Non-pigmented ciliary epithelial cell (primary cell): ENCODE measurements at regions not wholly inside any gene's neighbourhood (a gene's known extent, or its start where the extent isn't known, plus 50 kb on each side); places are given as distances from the start of the nearest gene placed in this dataset.
"Not testable (repeated sequence)": the region's sequence is repeated elsewhere in the genome, so short reads cannot be mapped to it uniquely, and the experiment has no call there.

Experiments used
- DNase-seq: peaks from one replicate; pipeline ENCODE4 v3.0.0-alpha.2; 2010; ENCODE audit warnings: low read depth

DNA sequence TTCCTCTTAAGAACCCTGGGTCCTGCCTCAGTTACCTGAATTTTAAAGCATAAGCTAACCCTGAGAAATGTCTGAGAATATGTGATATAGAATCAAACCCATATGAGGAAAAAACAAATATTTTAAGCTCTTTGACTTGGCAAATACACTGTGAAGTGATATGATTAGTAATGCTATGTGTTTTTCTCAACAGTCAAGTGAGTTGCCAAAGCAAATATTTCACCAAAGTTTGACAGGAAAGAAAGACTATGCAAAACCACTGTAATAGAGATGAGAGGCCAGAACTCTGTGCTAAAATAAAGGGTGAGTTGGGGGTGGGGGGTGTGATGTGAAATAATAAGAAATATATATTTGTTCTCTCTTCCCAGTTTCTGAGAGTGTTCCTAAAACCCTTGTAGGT lies 613.5 kb upstream of the CCDC179 start:
- DNase-seq, result no peak

DNA sequence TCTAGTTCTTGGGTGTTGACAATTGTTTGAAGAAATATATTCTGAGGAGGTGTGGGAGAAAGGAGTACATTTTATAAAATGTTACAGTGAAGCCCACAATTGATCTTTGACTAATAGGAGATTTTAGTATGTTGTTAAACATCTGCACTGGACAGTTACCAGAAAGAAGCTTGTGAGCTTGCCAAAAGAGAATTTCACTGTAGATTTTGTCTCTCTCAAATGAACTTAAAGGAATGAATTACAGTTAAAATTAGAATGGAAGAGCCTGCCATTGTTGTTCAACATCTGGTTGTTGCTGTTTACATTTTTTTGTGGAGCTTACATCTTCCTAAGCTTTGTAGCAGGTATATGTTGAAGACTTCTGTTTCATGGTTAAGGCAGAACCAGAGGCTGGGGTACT lies 620.5 kb upstream of the CCDC179 start:
- DNase-seq, result no peak

DNA sequence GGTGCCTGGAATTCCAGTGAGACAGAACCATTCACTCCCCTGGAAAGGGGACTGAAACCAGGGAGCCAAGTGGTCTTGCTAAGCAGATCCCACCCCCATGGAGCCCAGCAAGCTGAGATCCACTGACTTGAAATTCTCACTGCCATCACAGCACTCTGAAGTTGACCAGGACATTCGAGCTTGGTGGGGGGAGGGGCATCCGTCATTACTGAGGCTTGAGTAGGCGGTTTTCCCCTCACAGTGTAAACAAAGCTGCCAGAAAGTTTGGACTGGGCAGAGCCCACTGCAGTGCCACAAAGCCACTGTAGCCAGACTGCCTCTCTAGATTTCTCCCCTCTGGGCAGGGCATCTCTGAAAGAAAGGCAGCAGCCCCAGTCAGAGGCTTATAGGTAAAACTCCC lies 623.9 kb upstream of the CCDC179 start:
- DNase-seq, result not testable (repeated sequence)

DNA sequence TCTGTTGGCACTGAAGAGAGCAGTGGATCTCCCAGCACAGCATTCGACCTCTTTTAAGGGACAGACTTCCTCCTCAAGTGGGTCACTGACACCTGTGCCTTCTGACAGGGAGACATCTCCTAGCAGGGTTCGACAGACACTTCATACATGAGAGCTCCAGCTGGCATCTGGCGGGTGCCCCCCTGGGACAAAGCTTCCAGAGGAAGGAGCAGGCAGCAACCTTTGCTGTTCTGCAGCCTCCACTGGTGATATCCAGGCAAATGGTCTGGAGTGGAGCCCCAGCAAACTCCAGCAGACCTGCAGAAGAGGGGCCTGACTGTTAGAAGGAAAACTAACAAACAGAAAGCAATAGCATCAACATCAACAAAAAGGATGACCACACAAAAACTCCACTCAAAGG lies 624.3 kb upstream of the CCDC179 start:
- not testable (repeated sequence) for DNase-seq

DNA sequence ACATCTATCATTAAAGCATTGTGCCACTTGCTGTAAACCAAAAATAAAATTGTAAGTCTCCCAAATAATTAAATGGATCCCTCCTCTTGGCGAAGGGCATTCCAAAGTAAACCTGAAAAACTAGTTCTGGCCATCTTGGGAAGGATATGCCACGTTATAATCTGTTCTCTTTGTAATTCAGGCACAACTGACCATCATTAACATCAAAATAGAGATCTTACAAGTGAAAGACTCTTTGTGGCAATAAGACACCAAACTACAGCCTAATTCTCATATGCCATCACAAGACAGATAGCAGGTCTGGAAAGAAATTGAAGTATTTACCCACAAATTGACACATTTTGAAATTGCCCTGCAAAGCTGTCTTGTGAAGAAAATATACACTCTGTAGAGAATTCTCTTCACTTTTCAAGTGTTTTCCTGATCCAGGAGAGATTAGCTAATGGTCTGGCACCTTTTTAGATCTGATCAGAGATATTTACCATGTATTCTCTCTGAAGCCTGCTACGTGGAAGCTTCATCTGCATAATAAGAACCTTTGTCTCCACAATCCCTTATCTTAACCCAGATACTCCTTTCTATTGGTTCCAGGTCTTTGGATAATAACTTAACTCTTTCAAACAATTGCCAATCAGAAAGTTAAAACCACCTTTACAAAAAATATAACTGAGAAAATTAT lies 630.4 kb upstream of the CCDC179 start:
- no peak for DNase-seq

DNA sequence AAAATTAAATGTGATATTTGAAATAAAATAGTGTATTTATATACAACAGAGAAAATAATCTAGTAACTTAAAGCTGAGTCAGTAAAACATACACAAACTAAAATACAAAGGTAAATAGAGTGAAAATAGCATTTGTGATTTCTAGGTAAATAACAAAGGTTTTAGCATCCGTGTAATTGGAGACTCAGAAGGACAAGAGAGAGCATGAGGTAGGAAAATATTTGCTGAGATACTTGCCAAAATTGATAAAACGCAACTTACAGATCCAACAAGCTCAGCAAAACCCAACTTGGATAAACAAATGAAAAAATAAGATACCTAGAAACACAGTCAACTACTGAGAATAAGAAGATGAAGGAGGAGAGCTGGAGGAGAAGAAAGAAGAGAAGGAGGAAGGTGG lies 634.7 kb upstream of the CCDC179 start:
- no peak for DNase-seq

DNA sequence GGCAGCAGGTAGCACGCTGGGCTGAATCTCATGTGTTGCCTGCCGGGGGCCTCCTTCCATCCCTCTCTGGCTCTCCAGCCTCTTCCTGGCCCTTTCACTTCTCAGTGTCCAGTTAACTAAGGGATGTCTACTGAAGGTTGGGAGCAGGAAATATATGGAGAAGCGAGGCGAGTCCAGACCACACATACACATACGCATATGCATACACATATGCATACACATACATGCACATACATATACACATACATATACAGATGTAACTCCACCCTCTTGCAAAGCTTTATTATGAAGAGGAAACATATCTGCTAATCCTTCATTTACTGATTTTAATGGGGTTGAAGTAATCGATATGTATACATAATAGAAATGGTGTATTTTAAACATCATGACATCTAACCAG lies 636.1 kb upstream of the CCDC179 start:
- no peak for DNase-seq

DNA sequence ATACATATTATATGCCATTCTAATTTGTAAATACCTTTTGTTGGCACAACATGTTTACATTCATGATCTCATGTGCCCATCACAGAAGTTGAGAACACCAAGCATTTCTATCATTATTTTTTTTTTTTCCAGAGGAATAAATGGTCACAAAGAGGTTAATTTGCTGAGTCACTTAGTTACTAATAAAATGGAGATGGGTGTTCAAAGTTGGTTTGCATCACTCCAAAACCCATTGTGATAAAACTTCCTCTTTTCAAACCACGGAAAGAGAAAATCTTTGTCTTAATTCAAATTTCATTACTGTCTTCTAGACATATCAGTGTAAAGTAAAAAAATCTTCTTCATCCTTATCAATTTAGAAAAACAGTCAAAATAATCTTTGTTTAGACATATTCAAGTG lies 636.8 kb upstream of the CCDC179 start:
- DNase-seq, result no peak

DNA sequence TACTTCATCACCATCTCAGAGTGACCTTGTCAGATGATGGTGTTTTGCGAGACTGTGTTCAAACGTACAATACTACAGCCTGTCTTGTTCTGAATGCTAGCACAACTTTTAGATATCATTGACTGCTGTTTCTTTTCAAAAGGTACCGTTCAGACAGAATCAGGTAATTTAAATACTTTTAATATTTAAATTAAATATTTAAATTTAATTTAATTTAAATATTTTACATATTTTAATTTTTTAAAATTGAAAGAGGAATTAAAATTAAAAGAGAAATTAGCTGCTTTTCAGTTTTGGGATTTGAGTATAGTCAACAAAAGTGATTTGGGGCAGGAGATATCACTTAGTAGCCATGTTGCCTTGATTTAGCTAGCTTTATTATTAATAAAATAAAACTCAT lies 642.1 kb upstream of the CCDC179 start:
- DNase-seq, result no peak

DNA sequence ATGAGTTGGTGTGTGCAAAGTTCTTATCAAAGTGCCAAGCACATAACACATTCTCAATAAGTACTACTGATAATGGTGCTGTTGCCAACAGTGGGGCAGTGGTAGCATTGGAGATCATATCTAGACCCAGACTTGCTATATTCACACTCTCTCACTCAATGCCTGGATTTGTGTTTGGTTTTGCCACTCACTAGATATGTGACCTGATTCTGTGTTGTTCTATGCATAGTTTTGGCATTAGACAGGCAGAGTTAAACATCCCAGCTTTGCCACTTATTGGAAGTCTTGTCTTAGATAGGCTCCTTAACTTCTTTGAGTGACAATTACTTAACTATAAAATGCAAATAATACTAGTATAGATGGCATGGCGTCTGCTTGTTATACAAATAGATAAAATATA lies 642.6 kb upstream of the CCDC179 start:
- DNase-seq, result peak; percentile 26

DNA sequence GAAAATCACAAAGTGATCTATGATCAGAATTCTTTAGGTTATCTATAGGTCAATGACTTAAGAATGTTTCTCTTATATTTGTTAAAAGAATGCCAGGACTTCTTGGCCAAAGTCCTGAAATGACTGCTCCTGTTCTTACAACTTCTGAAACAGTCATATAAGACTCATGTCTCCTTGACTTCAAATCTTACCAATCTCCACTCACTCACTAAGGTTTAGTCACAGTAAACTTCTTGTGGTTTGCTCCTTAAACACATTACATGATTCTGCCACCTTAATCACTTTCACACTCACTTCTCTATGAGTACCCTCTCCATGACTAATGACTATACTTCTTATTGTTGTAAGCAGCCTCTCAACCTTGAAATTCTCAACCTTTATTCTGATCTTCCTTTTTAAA lies 648.7 kb upstream of the CCDC179 start:
- DNase-seq, result peak; percentile 67

DNA sequence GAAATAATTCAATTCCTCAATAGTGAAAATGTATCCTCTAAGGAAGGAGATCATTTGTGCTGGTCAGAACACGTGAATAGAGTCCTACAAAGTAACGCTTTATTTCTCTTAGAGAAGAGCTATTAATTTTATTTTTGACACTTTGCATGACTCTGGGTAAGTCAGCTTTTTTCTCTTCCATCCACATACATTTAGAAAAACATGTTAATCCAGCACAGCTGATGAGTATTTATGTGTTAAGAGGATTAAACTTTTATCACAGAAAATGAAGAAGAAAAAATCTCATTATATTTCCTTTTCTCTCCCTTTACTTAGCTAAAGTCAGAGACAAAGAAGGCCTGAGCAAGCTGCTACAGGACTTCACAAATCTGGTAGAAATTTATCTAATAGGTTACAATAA lies 649.5 kb upstream of the CCDC179 start:
- no peak for DNase-seq

DNA sequence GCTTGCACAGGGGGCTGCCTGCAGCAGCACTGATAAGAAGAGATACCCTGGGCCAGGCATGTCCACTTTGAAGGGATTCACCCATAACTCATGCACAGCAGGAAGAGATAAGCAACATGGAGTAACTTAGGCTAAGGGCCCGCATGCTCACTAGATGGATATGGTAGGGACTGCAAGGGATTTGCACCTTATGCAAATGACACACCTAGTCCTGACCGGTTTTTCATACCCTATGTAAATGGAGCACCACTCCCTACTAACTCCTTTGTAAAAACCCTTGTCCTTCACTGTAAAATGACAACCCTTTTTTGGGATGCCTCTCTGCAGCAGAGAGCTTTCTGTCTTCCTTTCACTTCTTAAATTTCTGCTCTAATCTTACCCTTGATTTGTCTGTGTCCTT lies 658.9 kb upstream of the CCDC179 start:
- no peak for DNase-seq

DNA sequence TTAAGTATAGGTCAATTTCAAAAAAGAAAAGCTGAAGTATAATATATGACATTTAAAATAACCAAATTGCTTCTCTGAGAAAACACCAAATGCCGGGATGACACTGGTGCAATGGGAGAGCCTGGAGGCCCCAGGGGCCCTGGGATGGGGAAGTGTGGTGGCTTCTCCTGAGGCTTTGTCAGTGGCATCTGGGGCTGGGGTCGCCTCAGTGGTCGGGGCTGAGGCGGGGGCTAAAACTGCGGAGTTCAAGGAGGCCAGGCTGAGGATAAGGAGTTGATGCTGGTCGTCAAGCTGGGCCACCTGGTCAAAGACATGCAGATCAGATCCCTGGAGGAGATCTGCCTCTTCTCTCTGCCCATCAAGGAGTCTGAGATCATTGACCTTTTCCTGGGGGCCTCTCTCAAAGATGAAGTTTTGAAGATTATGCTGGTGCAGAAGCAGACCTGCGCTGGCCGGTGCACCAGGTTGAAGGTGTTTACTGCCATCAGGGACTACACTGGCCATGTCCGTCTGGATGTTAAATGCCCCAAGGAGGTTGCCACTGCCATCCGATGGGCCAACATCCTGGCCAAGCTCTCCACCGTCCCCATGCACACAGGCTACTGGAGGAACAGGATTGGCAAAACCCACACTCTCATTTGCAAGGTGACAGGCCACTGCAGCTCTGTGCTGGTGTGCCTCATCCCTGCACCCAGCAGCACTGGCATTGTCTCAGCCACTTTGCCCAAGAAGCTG lies 660.1 kb upstream of the CCDC179 start:
- DNase-seq, result no peak

DNA sequence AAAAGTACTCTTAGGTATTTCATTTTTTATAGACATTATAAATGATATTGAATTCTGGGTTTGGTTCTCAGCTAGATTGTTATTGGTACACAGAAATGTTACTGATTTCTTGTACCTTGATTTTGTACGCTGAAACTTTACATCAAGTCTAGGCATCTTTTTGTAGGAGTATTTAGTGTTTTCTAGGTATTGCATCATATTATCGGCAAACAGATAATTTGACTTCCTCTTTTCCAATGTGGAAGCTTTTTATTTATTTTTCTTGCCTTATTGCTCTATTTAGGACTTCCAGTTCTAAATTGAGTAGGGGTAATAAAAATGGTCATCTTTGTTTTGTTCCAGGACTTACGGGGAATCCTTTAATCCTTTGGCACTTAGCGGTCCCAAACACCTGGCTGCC lies 676.6 kb upstream of the CCDC179 start:
- DNase-seq, result no peak

DNA sequence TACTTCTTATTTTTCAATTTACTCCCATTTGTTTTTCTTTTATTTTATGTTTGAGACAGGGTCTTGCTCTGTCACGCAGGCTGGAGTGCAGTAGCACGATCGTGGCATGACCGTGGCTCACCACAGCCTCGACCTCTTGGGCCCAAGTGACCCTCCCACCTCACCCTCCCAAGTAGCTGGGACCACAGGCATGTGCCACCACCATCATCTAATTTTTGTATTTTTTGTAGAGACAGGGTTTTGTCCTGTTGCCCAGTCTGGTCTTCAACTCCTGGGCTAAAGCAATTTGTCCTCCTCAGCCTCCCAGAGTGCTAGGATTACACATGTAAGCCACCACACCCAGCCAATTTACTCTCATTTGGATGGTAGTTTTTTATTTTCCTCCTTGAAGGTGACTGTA lies 679.3 kb upstream of the CCDC179 start:
- no peak for DNase-seq

DNA sequence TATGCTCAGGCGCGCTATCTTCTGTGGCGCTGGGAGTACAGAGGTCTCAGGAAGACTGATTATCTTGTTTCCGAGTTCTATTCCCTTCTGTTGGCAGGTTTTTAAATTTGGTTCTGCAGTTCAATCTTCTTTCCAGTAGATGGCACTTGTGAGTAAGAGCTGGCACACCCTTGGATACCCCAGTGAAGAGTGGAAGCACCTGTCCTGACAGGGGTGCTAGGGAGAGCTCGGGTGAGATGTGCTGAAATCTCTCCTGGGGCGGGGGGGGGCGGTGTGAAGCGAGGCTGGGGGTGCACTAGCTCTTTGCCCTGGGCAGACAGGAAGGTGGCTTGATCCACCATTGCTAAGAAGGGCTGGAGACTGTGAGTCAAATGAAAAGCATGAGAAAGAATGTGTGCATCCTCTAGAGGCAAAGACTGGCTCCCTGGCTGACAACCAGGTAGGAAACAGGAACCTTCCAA lies 679.9 kb upstream of the CCDC179 start:
- no peak for DNase-seq

DNA sequence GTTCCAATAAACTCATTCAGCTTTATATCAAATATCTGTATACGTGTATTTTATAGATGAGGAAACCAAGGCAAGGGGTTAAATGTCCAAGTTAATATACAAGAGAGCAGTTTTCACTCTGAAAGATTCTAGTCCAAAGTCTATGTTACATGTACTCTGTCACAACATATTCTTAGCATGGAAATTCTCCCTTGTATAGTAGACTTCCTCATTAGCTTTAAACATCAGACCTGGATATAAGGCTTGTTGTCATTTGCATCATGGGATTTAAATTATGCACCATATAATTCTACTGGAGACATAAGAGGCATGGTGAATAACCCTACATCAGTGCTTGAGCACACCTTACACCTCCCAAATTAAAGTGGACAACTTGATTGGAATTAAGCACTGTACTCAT lies 681.9 kb upstream of the CCDC179 start:
- no peak for DNase-seq

DNA sequence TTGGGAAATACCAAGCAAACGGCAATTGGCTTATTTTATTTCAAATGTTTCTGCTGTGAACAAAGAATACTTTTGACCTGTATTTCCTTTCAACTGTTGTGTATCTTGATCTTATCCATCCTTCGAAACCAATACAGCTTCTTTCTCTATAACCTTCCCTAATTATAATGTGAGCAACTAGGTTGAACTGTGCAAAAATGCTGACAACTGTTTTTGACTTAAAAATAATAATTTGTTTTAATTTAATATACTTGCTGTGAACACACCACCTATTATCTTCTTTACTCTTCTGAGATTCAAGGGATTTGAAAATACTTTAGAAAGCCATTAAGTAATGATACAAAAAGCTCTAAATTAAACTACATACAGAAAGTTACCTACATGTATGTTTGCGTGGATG lies 682.5 kb upstream of the CCDC179 start:
- no peak for DNase-seq

DNA sequence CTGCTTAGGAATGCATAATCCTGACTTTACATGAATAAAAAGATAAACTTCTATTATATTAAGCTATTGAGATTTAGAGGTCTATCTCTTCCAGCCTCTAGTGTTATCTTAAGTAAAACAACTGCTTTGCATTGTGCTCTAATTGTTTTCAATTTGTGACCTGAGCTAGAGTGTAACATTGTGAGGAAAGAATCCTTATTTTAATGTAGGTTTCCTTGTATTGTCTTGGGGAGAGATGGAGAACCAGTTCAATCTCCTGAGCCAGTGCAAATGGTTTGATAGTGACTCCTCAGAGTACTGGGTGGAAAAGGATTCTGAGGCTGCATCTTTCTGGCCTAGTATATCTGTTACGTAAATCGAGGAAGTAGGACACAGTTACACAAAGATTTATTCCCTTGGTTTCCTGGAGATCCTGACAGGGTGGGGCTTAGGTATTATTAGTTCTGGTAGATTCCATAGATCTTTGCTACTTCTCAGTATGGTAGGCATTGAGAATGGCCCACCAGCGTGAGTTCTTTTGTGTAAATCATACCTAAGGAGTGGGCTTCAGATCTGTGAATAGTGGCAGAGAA lies 683.5 kb upstream of the CCDC179 start:
- no peak for DNase-seq

DNA sequence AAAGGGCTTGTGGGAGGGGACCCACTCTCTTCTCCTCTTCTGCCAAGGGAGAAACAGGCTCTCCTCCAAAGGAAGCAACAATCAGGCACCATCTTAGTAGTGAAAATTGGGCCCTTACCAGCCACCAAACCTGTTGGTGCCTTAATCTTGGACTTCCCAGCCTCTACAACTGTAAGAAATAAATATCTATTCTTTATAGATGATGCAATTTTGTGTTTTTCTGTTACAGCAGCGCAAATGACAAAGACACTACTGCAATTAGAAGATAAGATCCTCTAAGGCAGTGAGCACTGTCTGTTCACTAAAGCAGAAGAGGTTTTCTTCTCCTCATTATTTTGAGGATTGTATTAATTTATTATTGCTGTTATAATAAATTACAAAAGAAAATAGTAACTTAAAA lies 691.4 kb upstream of the CCDC179 start:
- DNase-seq, result no peak

DNA sequence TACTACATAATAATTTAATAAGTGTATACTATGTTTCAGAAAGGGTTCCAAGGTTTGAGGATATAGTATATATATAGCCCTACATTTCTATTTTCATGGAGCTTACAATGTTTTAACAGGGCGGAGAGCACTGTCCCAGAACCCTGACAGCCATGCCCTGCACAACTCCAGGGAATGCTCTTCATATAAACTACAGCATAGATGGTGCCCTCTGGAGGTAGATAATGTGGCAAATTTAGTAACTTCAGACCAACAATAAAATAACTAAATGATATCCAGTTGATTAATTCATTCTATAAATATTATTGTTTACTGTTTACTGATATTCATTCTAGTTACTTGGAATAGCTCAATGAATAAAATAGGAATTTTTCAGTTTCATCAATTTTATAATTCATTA lies 693.7 kb upstream of the CCDC179 start:
- DNase-seq, result no peak

DNA sequence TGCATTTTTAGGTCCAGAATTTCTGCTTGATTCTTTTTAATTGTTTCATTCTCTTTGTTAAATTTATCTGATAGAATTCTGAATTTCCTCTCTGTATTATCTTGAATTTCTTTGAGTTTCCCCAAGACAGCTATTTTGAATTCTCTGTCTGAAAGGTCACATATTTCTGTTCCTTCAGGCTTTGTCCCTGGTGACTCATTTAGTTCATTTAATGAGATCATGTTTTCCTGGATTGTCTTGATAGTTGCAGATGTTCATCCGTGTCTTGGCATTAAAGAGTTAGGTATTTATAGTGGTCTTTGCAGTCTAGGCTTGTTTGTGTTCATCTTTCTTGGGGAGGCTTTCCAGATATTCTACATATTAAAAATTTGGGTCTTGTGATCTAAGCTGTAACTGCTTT lies 694.8 kb upstream of the CCDC179 start:
- DNase-seq, result peak; percentile 52
